Loucy (cell line): ENCODE measurements at regions not wholly inside any gene's neighbourhood (a gene's known extent, or its start where the extent isn't known, plus 50 kb on each side); places are given as distances from the start of the nearest gene placed in this dataset.

Source experiments
- CTCF ChIP-seq: fragments of 200-600 bp; sonication (generic); conservative IDR thresholded peaks from 2 replicates; pipeline ENCODE4 v1.5.1; 2014; ENCODE audit warnings: mild to moderate bottlenecking, antibody characterized with exemption, low read length
- EZH2phosphoT487 ChIP-seq: fragments of 200-600 bp; IDR thresholded peaks from 2 replicates; pipeline ENCODE4 v1.6.1; 2018; ENCODE audit warnings: antibody characterized with exemption, mild to moderate bottlenecking, moderate library complexity, borderline replicate concordance

- TF ChIP-seq CTCF (no peak), EZH2phosphoT487 (no peak)
Measured at GRCh38 chr7:22639396-22639795, 87.6 kb upstream of the IL6 start.
